HG02852 (cell line): ENCODE measurements at regions not wholly inside any gene's neighbourhood (a gene's known extent, or its start where the extent isn't known, plus 50 kb on each side); places are given as distances from the start of the nearest gene placed in this dataset.
"Not testable (repeated sequence)": the region's sequence is repeated elsewhere in the genome, so short reads cannot be mapped to it uniquely, and the experiment has no call there.

Experiments
- ATAC-seq: cut with Tn5 transposase; IDR thresholded peaks from one replicate; pipeline ENCODE4 v1.9.1; 2021; ENCODE audit warnings: mild to moderate bottlenecking, moderate library complexity; ENCODE audit not compliant: unreplicated experiment

GRCh38 chr7:153515359-153515758 lies 536.8 kb upstream of the DPP6 start:
- no peak for ATAC-seq

GRCh38 chr7:153518201-153518984 lies 533.8 kb upstream of the DPP6 start:
- no peak for ATAC-seq

GRCh38 chr7:153521370-153521769 lies 530.8 kb upstream of the DPP6 start:
- ATAC-seq, result no peak

- ATAC-seq, result no peak
Measured at GRCh38 chr7:153522261-153522660, 529.9 kb upstream of the DPP6 start.

GRCh38 chr7:153523320-153524015 lies 528.7 kb upstream of the DPP6 start:
- ATAC-seq, result no peak

- no peak for ATAC-seq
Measured at GRCh38 chr7:153524070-153524601, 528.1 kb upstream of the DPP6 start.

- ATAC-seq, result no peak
Measured at GRCh38 chr7:153529100-153529499, 523.1 kb upstream of the DPP6 start.

GRCh38 chr7:153529651-153530165 lies 522.5 kb upstream of the DPP6 start:
- ATAC-seq, result no peak

GRCh38 chr7:153530441-153530840 lies 521.8 kb upstream of the DPP6 start:
- ATAC-seq, result no peak

GRCh38 chr7:153532326-153532725 lies 519.9 kb upstream of the DPP6 start:
- no peak for ATAC-seq

GRCh38 chr7:153537271-153537670 lies 514.9 kb upstream of the DPP6 start:
- no peak for ATAC-seq

- no peak for ATAC-seq
Measured at GRCh38 chr7:153541903-153542302, 510.3 kb upstream of the DPP6 start.

- ATAC-seq, result no peak
Measured at GRCh38 chr7:153543232-153543631, 509.0 kb upstream of the DPP6 start.

- ATAC-seq, result no peak
Measured at GRCh38 chr7:153550173-153550572, 502.0 kb upstream of the DPP6 start.

GRCh38 chr7:153564391-153564790 lies 487.8 kb upstream of the DPP6 start:
- no peak for ATAC-seq

- no peak for ATAC-seq
Measured at GRCh38 chr7:153566324-153566723, 485.9 kb upstream of the DPP6 start.

GRCh38 chr7:153567426-153567825 lies 484.8 kb upstream of the DPP6 start:
- ATAC-seq, result no peak

- not testable (repeated sequence) for ATAC-seq
Measured at GRCh38 chr7:153569520-153569919, 482.7 kb upstream of the DPP6 start.

GRCh38 chr7:153576096-153576495 lies 476.1 kb upstream of the DPP6 start:
- ATAC-seq, result no peak

GRCh38 chr7:153581419-153581818 lies 470.8 kb upstream of the DPP6 start:
- ATAC-seq, result no peak

- no peak for ATAC-seq
Measured at GRCh38 chr7:153584132-153584531, 468.1 kb upstream of the DPP6 start.

- ATAC-seq, result no peak
Measured at GRCh38 chr7:153588586-153588985, 463.6 kb upstream of the DPP6 start.
